Fibroblast of pulmonary artery (primary cell): ENCODE measurements at regions not wholly inside any gene's neighbourhood (a gene's known extent, or its start where the extent isn't known, plus 50 kb on each side); places are given as distances from the start of the nearest gene placed in this dataset.
A peak's percentile ranks its signal among the peaks of the same experiment; 100 is the strongest.

Source experiments
- DNase-seq: peaks from one replicate; pipeline ENCODE4 v3.0.0-alpha.2; 2010; ENCODE audit warnings: low read depth
- H3K4me3 ChIP-seq: replicated peaks from 2 replicates; pipeline ENCODE4 v1.5.1; 2011; ENCODE audit warnings: low read depth, mild to moderate bottlenecking, control low read depth, low read length, moderate library complexity
- TF ChIP-seq, protein P1 (sequence below): IDR thresholded peaks from 2 replicates; pipeline ENCODE4 v1.5.1; 2011; ENCODE audit warnings: mild to moderate bottlenecking, control low read depth, low read length, inconsistent platforms; ENCODE audit errors: missing control alignments

GRCh38 chr2:105567996-105568494 lies 169.2 kb upstream of the FHL2 start:
- DNase-seq: no peak
- TF ChIP-seq, protein P1, sequence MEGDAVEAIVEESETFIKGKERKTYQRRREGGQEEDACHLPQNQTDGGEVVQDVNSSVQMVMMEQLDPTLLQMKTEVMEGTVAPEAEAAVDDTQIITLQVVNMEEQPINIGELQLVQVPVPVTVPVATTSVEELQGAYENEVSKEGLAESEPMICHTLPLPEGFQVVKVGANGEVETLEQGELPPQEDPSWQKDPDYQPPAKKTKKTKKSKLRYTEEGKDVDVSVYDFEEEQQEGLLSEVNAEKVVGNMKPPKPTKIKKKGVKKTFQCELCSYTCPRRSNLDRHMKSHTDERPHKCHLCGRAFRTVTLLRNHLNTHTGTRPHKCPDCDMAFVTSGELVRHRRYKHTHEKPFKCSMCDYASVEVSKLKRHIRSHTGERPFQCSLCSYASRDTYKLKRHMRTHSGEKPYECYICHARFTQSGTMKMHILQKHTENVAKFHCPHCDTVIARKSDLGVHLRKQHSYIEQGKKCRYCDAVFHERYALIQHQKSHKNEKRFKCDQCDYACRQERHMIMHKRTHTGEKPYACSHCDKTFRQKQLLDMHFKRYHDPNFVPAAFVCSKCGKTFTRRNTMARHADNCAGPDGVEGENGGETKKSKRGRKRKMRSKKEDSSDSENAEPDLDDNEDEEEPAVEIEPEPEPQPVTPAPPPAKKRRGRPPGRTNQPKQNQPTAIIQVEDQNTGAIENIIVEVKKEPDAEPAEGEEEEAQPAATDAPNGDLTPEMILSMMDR: no peak
- H3K4me3 ChIP-seq: no peak overlapping the region

DNA sequence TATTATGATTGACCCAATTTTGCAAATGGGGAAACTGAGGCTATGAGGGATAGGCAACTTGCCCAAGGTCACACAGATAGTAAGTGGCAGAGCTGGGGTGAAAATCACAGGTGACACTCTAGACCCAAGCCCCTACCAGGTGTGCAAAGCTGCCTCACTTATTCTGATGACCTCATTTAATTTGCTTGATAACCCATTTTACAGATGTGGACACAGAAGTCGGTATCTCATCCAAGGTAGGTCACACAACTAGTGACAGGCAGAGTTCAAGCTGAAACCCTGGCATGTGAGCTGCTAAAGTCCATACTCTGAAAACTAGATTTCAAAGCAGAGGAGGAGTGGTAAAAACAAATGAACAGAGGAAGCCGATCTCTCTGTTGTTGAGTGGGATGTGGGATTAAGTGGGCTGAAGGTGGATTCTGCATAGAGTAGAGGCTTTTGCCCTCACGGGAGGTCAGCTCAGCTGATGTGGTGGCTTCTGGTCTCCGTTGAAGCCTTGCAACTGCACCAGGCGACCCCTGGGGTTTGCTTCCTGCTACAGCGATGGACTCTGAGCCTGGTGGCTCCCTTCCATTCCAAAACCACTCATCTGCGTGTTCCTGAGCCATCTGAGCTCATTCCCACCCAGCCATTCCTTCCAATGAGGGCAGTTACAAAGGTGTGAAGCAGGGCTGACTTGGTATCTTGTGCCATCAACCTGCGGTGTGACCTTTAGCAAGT lies 164.3 kb upstream of the FHL2 start:
- H3K4me3 ChIP-seq: no peak overlapping the region
- TF ChIP-seq, protein P1: no peak
- no peak for DNase-seq

GRCh38 chr2:105561401-105561800 lies 162.6 kb upstream of the FHL2 start:
- DNase-seq: no peak
- TF ChIP-seq, protein P1: no peak
- no peak overlapping the region for H3K4me3 ChIP-seq

DNA sequence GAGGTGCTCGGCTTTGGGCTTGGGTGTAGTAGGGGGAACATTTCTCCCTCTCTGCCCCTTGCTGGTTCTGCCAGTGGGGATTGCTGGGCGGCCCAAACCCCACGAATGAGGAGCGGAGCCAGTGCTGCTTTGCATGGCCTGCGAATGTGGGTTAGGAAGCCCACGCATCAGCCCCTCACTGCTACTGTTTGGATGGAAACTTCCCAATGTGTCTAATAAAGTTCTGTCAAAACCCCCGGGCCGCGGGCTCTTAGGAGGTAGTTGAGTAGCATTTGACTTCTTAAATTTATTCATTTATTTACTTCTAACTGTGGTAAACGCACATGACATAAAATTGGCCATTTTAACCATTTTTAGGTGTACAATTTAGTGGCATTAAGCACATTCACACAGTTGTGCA lies 161.3 kb upstream of the FHL2 start:
- TF ChIP-seq, protein P1: no peak
- DNase-seq: no peak
- H3K4me3 ChIP-seq: no peak overlapping the region

GRCh38 chr2:105557021-105557920 lies 158.4 kb upstream of the FHL2 start:
- no peak overlapping the region for H3K4me3 ChIP-seq
- TF ChIP-seq, protein P1: no peak
- DNase-seq: peak; percentile 21

- TF ChIP-seq, protein P1: no peak
- DNase-seq: no peak
- H3K4me3 ChIP-seq: no peak overlapping the region
Observed at GRCh38 chr2:105556366-105556765, 157.5 kb upstream of the FHL2 start.
